NCI-H1417 (cell line): ENCODE measurements at regions not wholly inside any gene's neighbourhood (a gene's known extent, or its start where the extent isn't known, plus 50 kb on each side); places are given as distances from the start of the nearest gene placed in this dataset.

ENCODE experiments used
- DNase-seq, 3 experiments: peaks; one replicate each; lab custom pipeline; 2025; lab: John Stamatoyannopoulos, UW

DNA sequence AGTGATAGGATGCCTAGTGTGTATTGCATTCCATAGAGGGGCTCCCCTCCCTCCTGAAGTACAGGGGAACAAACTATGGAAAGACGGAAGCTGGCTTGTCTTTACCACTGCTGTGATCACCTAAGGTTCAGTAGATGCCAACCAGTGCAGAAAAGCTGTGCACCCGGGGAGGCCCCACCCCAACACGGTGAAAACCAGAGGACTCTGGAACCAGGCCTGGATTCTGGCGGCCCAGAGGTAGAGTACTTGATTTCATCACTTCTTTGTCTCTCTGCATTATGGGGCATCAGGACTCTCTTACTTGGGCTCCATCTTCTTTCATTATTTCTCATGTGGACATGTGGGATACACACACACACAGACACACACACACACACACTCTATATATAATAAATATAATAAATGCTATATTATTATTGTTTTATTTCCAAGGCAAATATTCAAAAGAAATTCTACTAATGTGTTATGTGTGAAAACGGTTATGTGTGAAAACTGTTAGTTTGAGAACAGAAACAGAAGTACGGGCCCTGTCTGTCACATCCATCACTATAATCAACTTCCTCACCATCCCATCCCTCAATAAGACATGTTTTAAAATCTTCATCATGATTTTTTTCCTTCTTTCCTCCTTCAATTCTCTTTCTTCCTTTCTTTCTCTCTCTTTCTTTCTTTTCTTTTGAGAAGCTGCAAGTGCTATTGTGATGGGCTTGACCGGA lies 152.4 kb upstream of the CMC1 start:
- no peak for DNase-seq

DNA sequence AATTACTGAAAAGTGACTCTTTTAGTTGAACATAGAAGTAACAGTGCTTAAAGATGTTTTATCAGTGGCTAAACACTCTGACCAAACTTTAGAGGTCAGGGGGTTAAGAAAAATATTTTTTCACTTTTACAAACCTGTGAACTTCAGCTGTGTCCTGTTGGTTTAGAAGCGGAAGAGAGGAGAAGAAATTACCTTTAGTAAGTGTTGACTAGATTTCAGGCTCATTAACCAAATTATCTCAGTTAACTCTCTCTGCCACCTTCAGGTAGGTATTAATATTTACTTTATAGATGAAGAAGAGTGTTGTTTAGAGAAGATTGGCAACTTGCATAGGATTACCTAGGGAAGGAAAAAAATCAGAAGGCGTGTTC lies 151.9 kb upstream of the CMC1 start:
- no peak for DNase-seq

DNA sequence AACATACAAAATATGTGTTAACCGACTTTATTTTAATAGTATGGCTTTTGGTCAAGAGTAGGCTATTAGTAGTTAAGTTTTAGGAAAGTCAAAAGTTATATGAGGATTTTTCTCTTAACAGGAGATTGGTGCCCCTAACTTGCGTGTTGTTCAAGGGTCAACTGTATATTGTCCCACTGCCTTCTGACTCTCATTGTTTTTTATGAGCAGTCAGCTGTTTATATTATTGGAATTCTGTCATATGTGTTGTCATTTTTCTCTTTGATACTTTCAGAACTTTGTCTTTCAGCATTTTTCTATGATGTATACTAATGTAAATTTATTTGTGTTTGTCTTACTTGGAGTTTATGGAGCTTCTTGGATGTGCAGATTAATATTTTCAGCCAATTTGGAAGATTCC lies 142.1 kb upstream of the CMC1 start:
- DNase-seq, result no peak

DNA sequence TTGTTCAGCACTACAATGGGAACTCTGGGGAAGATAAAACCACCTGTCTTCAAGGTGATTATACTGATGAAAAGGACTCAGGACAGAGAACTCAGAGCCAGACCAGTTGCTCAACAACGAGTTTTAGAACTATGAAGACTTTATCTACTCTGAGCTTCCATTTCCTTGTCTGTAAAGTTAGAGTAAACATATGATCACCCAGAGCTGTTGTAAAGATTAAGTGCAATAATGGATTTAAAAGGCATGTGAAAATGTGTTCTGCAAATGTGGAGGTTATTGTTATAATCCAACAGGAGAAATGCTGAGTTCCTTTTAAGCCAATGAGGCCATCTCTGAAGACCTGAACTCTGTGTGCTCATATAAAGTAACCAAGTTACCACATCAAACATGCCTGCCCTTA lies 139.7 kb upstream of the CMC1 start:
- DNase-seq, result no peak

DNA sequence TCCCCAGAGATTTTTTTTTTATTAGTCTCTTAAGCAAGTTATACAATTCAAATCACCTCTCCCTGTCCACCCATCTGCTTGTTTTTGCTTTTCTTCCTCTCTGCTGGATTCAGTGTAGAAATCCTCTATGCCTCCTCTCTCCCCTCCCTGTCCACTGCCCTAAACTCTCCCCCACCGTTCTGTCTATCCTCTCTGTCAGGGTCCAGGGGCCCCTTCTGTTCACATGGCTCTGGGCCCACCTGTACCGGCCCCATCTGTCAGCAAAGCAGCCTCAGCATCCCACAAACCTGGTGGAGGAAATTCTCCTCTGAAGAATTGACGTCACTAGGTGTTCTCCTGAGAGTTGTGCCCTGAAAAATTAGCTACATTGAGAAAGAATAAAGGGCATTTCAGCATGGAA lies 137.6 kb upstream of the CMC1 start:
- no peak for DNase-seq

DNA sequence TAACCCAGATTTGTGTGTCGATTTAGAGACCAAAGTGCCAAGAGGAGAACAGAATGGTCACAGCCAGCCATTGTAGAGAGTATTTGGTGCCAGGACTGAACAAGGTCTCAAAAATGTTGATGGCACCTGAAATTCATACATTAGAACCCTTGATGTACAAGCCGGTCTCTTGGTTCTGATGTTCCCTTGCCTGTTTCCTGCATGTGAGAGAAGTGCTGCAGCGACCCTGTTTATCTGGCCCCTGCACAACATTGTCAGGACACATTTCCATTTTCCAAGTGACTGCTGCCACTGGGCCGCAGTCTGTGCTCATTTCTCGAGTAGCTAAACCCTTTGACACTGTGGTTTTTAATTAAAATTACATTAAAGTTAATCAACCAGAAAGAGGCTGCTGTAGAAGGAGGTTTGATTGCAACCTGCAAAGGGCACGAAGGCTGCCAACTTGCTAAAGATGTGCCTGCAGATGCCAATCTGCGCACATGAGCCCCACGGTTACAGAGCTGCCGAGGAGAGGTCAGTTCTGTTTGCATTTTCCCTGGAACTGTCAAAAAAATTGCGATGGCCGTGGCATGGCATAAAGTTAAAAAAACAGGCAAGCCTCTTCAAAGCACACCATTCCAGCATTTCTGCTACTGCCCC lies 136.4 kb upstream of the CMC1 start:
- no peak for DNase-seq

DNA sequence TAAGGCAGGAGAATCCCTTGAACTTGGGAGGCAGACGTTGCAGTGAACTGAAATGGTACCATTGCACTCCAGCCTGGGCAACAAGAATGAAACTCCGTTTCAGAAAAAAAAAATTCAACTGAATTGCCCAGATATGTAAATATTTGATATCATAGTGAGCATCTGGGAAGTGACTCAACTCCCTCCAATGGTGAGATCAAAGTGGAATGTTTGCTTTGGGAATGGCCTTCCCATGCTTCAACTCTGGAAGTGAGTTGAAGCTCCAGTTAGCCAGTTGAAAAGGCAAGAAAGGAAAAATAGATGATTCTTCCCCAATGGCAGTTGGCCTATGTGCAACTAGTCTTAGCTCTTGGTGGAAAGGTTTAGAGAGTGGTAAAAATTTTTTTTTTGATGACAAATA lies 131.6 kb upstream of the CMC1 start:
- DNase-seq, result no peak

DNA sequence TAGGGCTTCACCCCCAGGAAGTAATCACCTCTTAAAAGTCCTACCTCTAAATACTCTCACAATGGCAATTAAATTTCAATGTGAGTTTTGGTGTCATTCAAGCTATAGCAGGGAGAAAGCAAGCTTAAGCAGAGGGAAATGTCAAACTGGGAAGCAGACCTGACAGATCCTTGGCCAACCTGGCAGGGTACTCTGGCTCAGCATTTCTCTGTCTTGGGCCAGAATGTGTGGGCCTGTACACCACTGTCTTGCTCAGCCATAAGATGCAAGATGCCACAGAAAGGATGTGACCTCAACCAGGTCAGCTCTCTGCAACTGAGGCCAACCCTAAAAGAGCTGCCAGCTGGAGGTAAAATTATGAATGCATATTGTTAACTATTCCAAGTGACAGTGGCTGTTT lies 130.6 kb upstream of the CMC1 start:
- DNase-seq, result no peak

DNA sequence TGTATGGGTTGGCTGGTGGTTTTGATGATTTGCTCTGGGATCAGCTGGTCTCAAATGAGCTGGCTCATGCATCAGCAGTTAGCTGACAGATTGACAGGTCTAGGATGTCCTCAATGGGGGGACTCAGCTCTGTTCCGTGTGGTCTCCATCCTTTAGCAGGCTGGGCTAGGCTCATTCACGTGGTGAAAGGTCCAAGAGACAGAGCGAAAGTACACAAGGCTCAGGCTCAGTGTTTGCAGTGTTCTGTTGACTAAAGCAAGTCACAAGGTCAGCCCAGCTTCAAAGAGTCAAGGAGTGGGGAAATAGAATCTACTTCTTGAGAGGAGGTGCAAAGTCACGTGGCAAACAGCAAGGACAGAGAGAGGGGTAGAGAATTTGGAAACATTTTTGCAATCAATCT lies 126.5 kb upstream of the CMC1 start:
- no peak for DNase-seq

DNA sequence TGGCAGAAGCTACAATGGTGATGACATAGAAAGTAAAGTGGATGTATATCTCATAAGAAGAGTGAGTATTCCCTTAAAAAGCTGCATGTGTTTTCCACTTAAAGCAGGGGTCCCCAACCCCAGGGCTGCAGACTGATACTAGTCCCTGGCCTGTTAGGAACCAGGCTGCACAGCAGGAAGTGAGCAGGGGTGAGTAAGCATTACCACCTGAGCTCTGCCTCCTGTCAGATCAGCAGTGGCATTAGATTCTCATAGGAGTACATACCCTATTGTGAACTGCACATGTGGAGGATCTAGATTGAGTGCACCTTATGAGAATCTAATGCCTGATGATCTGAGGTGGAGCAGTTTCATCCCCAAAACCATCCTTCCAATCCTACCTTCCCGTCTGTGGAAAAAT lies 126.1 kb upstream of the CMC1 start:
- no peak for DNase-seq

DNA sequence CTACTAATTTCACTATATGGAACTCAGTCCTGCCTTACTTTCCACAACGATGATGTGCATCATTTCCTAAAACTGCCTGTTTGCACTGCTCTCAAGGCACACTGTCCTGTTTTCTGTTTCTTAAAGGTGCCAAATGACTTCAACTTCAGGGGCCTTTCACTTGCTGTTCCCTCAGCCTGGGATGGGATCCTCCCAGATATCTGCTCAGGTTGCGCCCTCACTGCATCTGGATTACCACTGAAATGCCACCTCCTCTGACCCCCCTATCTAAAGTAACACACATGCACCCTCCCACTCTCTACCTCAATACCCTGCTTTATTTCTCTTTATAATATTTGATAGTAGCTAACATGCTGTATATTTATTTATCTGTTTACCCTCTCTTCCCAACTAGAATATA lies 123.8 kb upstream of the CMC1 start:
- DNase-seq, result no peak

DNA sequence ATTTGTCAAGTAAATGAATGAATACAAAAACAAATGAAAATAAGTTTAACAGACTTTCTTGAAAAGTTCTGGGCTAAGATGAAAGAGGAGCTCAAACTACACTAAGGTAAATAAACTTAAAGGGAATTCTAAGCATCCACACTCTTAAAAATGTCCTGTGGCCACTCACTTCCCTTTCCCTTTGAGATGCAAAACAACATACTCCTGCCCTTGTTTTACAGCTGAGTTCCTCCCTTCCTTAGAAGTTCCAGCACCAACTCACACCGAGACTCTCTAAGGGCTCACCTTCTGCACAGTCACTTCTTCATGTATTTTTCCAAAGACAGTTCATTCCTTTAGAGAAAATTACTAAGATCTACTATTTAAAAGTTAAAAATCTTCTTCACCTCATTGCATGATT lies 123.3 kb upstream of the CMC1 start:
- no peak for DNase-seq

DNA sequence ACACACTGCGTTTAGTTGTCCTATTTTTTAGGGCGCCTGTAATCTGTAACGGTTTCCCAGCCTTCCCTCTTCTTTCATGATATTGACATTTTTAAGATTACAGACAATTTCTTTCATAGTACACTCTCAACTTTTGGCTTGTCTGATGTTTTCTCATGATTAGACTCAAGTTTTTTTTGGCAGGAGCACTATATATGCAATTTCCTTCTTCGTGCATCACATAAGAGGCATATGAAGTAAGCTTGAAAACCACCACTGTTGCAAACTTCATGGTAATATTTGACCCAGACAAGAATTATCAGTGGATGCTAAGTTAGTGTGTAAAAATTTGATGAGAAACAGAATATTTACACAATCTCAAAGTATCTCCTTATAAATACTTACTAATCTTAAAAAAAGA lies 119.2 kb upstream of the CMC1 start:
- DNase-seq, result no peak

DNA sequence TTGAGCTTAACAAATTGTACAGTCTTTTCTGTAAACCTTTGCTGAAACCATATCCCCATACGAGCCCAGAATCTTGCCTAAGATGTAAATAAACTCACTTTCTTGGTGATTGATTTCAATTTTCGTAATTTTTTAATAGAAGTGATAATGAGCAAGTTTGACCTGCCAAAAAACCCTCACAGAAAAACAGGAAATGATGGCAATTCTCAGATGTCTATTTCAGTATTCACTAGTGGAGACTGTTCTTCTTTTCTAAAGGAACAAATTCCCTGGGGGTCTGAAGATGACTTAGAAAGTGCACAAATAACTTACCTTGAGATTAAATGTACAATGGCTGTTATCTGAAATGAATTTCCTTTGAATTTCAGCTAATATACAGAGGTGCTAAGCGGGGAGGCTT lies 116.5 kb upstream of the CMC1 start:
- no peak for DNase-seq

DNA sequence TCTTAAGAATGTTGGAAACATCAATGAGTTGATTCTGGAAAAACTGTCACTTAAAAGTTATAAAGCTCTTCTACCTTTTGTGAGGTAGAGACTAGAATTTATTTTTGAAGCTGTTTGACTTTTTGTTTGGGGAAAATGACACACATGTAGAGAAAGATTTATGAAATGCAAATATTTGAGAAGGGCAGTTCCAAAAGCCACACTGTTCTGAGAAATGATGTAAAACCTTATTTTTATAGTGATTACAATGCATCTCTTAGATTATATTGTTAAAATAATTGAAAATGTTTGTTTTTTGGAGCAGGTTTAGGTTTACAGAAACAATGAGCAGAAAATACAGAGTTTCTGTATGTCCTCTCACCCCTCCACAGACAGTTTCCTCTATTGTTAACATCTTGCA lies 116.1 kb upstream of the CMC1 start:
- DNase-seq, result no peak

DNA sequence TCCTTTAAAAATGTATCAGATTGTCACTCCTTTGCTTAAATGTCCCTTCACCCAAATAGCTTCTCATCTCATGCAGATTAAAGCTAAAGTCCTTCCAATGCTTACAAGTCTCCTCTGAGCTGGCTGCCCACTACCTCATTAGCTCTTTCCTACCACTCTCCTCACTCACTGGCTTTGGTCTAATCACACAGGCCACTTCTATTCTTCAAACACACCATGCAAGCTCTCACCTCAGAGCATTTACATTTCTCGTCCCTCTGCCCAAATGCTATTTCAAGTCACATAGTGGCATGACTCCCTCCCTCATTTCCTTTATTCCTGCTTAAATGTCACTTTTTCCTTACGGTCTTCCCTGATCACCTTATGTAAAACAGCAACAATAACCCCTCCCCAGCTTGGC lies 110.6 kb upstream of the CMC1 start:
- no peak for DNase-seq

DNA sequence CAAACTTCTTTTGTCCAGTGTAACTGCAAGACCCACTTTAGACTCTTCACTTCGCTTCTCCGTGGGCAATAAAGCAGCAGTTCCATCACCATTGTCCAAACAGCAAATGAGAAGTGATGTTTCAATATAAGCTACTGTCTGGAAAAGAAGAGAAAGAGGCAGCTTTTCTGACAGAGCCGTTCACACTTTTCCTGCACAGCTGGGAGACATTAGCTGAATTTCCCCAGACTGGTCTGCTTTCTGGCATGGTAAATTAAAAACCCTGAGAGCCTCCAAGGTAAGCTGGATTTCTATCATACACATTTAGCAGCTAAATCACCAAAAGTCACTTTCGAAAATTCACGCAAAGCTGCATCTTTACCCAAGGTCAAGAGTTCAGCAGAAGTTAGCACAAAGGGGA lies 108.5 kb upstream of the CMC1 start:
- DNase-seq, result no peak

DNA sequence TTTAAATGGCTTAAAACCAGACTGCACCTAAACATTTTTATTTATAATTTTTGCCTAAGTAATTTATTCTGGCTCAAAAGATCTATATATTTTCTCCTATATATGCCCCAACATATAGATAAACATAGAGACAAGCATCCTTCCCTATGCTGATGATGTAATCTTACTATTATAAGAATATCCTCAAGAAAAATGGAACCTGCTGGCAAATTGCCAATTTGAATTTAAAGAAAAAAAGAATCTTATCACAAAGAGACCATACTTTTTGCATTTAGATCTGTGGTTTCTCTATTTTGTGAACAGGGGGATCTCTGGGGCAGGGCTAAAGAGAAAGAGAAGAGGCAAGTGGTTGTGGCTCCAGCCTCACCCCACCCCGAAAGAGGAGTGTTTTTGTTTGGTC lies 107.2 kb upstream of the CMC1 start:
- DNase-seq, result no peak

DNA sequence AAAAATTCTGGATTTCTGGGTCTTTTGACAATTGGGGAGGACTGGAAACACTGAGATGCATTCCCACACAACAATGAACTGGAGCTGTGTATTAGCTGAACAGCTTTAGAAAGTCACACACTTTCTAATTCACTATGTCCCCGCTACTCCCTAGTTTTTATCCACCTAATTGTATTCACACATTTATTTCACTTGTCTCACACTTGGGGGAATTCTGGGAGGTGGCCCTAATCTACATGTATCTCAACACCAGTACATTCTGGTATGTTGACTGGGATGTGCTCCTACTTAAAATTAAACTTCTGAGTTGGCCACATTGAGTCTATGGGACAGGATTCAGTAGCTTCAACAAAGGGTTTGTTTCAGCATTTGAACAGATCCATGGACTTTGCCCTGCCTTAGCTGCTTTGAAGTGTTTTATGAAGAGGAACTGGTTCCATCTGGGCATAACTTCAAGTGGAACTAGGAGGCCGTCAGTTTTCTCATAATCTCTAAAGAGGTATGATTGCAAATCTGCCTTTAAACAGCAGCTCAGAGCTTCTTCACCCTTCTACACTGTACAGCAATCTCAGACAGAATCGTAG lies 106.5 kb upstream of the CMC1 start:
- peak in 1 of 3 experiments; percentile 1 for DNase-seq

DNA sequence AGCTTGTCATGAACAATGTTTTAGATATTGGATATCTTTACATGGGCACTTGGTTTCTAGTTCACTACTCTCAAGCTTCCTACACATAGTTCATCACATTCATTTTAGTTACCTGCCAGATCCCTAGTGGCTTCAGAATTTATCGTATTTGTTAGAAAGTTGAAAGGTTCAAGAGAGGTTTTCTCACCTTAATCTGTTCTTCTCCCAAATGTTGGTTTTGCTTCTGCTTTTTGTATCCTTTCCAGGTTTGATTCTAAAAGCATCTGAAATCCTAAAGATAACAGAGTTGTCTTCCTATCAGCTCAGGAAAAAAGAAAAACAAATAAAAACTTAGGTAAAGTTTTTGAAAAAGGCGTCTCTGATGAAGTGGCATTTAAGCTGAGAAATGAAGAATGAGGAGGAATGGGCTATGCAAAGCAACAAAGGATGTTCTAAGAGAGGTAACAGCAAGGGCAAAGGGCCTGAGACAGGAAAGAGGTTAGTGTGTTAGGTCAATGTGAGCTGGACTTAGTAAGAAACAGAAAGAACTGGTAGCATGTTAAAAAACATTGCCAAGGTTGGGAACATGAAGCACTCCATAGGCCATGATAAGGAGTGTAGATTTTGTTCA lies 104.7 kb upstream of the CMC1 start:
- DNase-seq, result no peak

DNA sequence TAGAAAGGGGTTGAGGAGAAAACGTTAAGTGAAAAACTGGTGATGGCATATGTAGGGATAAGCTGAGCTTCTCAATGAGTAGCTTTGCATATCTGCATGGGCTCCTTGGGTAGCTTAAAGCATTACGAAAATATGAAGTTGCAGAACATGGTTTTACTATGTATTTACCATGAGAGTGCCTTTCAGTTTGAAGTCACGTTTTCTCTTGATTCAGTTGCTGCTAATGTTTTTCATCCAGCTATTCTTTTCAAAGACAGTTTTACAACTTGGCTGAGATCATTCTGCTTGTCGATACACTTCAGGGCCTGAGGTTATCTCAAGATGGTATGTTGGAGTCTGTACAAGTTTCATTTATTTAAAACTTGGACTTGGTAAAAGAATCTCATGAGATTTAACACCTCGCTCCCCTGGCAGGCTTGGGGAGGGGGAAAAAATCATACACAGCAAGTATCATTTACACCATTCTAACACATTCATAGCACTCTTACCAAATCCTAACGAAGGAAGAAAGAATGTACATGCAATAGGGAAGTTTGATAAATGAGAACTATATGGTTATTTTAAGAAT lies 103.3 kb upstream of the CMC1 start:
- DNase-seq, result no peak

DNA sequence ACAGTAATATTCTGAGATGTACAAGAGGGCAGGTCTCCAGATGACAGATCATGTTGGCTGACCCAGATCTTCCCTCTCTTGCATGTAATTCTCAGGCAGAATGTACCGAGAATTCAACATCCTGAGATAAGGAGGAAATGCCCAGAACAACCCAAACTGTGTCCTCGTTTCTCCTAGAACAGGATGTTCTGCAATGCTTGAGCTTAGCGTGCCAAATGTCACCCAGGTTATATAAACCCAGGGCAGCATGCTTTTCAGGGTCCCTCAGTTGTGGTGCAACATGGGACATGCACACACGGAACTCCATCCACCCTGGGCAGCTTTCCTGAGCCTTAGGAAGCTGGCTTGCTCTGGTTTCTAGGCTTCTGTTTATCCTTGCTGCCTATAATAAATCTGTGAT lies 102.1 kb upstream of the CMC1 start:
- no peak for DNase-seq

DNA sequence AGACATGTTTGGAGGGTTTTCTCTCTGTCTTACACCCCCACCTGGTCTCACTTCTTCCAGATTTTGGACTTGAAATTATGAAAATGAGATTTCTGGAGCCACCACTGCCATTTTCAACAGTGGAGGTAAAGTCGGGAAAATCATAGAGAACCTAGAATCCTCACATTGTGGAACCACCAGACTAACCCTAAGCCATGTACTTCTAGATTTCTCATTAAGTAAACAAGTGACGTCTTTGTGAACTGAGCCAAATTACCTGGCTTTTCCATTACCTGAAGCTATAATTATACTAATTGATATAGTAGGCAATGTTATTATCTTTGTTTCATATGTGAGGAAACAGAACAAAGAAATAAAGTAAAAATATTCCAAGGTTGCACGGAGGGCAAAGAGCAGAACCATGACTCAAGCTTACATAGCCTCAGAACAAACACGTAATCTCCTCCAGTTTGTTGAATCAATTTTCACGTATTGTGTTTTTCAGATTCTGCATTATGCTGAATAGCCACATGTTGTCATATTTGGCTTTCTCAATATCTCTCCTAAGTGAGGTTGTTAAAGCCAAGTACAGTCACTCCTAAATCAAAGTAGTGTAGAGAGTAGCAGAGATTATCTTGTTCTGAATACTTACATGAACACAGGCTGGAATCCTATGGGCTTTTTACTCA lies 101.3 kb upstream of the CMC1 start:
- DNase-seq, result peak in 2 of 3 experiments; percentile 14 to 60
